DOHH2 (cell line): ENCODE measurements at regions not wholly inside any gene's neighbourhood (a gene's known extent, or its start where the extent isn't known, plus 50 kb on each side); places are given as distances from the start of the nearest gene placed in this dataset.

Experiments used
- CTCF ChIP-seq: fragments of 200-600 bp; sonication (generic); IDR thresholded peaks from one replicate; pipeline ENCODE4 v1.5.1; 2014; ENCODE audit warnings: antibody characterized with exemption, mild to moderate bottlenecking, low read depth, low read length; ENCODE audit not compliant: poor library complexity, severe bottlenecking
- EZH2phosphoT487 ChIP-seq: fragments of 200-600 bp; sonication (generic); IDR thresholded peaks from 2 replicates; pipeline ENCODE4 v1.6.1; 2017; ENCODE audit warnings: borderline replicate concordance, mild to moderate bottlenecking, antibody characterized with exemption, low read length, moderate library complexity, mixed read lengths

GRCh38 chr17:22703786-22704441, 1011.6 kb downstream of the KCNJ18 start:
- TF ChIP-seq CTCF (no peak), EZH2phosphoT487 (no peak)
